GM21723 (cell line): ENCODE measurements at regions not wholly inside any gene's neighbourhood (a gene's known extent, or its start where the extent isn't known, plus 50 kb on each side); places are given as distances from the start of the nearest gene placed in this dataset.
"Not testable (repeated sequence)": the region's sequence is repeated elsewhere in the genome, so short reads cannot be mapped to it uniquely, and the experiment has no call there.

Experiments
- ATAC-seq: cut with Tn5 transposase; IDR thresholded peaks from one replicate; pipeline ENCODE4 v1.9.1; 2021; ENCODE audit warnings: mild to moderate bottlenecking, moderate library complexity; ENCODE audit not compliant: unreplicated experiment

DNA sequence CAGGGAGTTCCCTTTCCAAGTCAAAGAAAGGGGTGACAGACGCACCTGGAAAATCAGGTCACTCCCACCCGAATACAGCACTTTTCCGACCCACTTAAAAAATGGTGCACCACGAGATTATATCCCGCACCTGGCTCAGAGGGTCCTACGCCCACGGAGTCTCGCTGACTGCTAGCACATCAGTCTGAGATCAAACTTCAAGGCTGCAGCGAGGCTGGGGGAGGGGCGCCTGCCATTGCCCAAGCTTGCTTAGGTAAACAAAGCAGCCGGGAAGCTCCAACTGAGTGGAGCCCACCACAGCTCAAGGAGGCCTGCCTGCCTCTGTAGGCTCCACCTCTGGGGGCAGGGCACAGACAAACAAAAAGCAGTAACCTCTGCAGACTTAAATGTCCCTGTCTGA, 277.8 kb upstream of the ARHGAP42 start:
- not testable (repeated sequence) for ATAC-seq

- ATAC-seq, result no peak
Measured at GRCh38 chr11:100419518-100419917, 267.6 kb upstream of the ARHGAP42 start.

- ATAC-seq, result no peak
Measured at GRCh38 chr11:100434821-100435641, 252.1 kb upstream of the ARHGAP42 start.

GRCh38 chr11:100438376-100438775, 248.7 kb upstream of the ARHGAP42 start:
- no peak for ATAC-seq

GRCh38 chr11:100441086-100441485, 246.0 kb upstream of the ARHGAP42 start:
- ATAC-seq, result no peak

- no peak for ATAC-seq
Measured at GRCh38 chr11:100442017-100442416, 245.1 kb upstream of the ARHGAP42 start.

- no peak for ATAC-seq
Measured at GRCh38 chr11:100445231-100445735, 241.8 kb upstream of the ARHGAP42 start.

- not testable (repeated sequence) for ATAC-seq
Measured at GRCh38 chr11:100451801-100452460, 235.2 kb upstream of the ARHGAP42 start.

DNA sequence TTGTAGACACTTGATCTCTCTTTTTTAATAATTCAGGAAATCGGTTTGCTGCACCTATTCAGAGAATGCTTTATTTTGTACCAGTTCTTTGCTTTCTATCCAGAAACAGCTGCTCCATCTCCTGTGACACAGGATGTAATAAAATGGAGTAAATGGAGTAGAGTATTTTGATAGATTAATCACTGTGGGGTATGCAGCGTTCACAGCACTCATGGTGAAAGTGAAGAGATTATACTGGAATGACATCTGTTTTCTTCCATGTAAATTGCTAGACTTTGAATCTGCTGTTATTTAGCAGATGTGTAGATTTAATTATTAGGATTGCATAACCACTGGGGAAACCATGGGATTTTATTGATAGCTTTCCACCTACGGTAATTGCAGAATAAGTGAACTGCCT, 227.3 kb upstream of the ARHGAP42 start:
- ATAC-seq, result no peak

DNA sequence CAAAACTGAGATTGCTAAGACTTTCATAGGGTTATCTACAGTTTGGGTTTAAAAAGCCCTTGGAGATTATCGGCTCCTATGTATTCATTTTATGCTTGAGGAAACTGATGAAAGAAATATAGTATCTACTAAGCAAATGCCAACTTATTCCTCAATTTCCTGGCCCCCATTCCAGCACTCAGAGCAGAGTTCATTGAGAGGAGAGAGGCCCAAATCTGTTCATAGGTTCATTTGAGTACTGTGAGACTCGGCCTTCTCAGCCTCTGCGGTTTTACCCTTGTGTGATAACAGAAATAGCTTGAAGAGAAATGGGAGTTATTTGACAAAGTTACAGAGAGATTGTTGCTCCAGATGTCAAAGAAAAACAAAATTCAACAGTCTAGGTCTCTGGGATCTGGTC, 226.7 kb upstream of the ARHGAP42 start:
- no peak for ATAC-seq

- ATAC-seq, result no peak
Measured at GRCh38 chr11:100467821-100468508, 219.1 kb upstream of the ARHGAP42 start.

DNA sequence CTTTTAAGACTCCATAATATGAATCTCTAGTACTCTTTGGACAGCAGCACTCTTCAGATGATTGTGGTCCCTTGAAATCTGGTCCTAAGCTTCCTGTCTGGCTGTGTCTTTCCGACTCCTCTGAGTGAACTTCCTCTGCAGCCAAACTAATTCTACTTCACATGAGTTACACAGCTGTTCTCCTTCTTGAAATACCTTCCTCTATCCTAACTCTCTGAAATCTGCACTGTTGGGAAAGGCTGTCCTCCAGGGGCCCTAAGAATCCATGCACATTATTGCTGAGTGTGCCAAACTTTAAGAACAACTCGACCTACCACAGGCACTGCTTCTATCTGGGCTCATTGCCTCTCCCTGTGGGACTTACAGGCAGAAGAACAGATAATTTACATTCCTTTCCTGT, 217.3 kb upstream of the ARHGAP42 start:
- ATAC-seq, result no peak

DNA sequence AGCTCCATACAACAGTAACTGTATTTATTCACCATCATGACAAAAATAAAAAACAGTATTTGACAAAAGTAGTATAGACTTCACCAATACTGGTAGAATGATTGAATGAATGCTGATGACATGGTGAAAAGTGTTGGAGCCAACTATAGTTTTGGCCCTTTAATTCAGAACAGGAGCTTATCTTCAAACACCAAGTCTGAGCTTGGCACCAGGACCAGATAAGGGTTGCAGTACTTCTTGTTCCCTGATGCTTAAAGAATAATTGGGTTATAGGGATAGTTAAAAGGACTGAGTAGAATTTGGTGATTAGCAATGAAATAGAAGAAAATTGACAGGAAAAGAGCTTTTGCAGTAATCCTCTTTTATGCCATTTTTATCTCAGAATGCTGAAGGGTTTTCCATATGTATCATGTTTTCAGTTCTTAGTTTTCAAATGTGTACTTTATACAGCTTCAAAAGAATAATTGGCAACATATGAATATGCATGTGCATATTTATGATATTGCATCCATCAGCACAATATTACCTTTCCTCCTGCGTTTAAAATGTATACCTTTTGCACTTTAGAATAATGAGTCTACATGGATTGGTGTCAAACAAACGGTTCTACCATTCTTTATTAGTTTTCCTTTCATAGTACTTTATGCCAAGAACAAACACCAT, 214.2 kb upstream of the ARHGAP42 start:
- ATAC-seq, result no peak

DNA sequence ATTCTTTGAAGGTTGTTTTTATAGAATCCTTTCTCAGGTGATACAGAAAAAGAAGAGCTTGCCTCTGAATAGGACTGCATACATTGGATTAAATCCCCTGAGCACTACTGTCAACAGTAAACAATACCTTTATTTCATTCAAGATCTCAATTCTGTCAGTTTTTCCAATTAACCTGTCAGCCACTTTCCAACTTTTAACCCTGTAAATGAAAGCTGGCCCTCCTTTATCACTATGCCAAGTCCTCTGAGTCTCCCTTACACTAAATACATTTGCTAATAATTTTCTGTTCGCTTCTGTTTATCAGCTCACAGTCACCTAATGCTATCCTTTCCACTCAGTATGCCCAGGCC, 213.7 kb upstream of the ARHGAP42 start:
- no peak for ATAC-seq

DNA sequence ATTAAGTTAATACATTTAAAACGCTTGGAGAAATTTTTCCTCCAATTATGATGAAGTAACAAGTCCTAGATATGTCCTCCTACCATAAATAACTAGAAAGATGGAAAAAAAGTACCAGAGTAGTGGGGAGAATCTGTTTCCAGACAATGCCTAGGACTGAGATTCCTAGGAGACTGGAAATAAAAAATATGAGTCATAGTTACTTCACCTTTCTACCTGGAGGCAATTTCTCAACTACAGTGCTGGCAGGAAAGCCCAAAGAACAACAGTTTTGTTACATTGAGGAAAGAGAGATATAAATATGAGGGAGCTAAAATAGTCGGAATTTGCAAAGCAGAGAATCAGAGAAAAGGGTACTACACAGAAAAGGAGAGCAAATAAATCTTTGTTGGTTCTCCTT, 202.1 kb upstream of the ARHGAP42 start:
- no peak for ATAC-seq

DNA sequence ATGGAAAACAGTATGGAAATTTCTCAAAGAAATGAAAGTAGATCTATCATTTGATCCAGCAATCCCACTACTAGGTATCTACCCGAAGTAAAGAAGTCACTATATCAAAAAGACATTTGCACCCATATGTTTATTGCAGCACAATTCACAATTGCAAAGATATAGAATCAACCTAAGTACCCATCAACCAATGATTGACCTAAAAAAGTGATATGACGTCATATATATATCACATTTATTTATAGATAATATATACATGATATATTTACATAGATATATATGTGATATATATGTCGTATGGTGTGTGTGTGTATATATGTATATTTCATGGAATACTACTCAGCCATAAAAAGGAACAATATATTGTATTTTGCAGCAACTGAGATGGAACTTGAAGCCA, 188.3 kb upstream of the ARHGAP42 start:
- ATAC-seq, result no peak

DNA sequence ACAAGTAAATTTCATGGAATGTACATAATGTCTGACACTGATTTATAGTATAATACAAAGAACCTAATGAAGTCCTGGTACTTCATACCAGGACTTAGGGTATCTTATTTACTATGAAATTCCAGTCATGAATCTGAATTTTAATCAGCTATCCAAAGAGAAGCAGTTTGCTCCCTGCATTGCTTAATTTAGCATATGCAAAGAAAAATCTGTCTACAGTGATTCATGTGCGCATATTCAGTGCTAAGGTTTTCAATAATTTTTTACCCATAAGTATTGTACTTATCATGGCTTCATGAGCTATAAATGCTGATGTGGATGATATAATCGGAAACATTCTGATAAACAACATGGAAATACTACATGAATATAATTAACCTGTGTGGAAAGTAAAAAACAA, 185.6 kb upstream of the ARHGAP42 start:
- no peak for ATAC-seq

DNA sequence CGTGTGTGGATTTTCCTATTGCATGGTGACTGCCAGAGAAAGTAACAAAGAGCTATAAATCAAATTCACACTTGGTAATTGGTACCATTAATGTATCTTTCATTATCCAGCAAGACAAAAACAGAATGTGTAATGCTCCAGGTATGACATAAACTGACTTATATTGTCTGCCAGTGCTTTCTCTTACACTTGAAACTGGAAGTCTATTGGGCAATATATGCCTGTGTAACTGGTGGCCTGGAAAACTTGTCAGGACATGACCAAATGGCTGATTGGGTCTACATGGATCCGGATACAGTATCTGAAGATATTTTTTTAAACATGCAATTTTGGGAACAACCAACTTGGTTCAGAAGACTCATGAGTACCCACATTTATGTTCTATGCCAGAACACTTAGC, 174.6 kb upstream of the ARHGAP42 start:
- no peak for ATAC-seq

- no peak for ATAC-seq
Measured at GRCh38 chr11:100515087-100515486, 172.0 kb upstream of the ARHGAP42 start.

GRCh38 chr11:100525197-100525596, 161.9 kb upstream of the ARHGAP42 start:
- no peak for ATAC-seq

DNA sequence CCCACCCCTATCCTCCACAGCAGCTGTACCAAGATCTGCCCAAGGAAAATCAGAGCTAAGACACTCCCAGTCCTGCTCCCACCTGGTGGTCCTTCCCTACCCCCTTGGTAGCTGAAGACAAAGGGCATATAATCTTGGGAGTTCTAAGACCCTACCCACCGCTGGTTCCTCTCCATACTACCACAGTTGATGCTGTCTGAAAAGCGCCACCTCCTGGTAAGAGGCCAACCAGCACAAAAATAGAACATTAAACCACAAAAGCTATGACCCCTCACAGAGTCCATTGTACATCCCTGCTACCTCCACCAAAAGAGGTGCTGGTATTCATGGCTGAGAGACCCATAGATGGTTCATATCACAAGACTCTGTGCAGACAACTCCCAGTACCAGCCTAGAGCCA, 161.5 kb upstream of the ARHGAP42 start:
- no peak for ATAC-seq
